SW480 (cell line): ENCODE measurements at regions not wholly inside any gene's neighbourhood (a gene's known extent, or its start where the extent isn't known, plus 50 kb on each side); places are given as distances from the start of the nearest gene placed in this dataset.
"Not testable (repeated sequence)": the region's sequence is repeated elsewhere in the genome, so short reads cannot be mapped to it uniquely, and the experiment has no call there.

Source experiments
- DNase-seq: peaks from one replicate; pipeline ENCODE4 v3.0.0-alpha.2; 2016; ENCODE audit warnings: low spot score

- not testable (repeated sequence) for DNase-seq
These were observed 52.1 kb upstream of the SEPTIN5 start for GRCh38 chr22:19662049-19662684.

GRCh38 chr22:19663286-19663815 is 51.0 kb upstream of the SEPTIN5 start:
- DNase-seq = peak; percentile 71

GRCh38 chr22:19663821-19664355 is 50.4 kb upstream of the SEPTIN5 start:
- DNase-seq = peak; percentile 4

- DNase-seq = no peak
These were observed 49.9 kb upstream of the SEPTIN5 start for GRCh38 chr22:19664406-19664805.
